H9 (cell line): ENCODE measurements at regions not wholly inside any gene's neighbourhood (a gene's known extent, or its start where the extent isn't known, plus 50 kb on each side); places are given as distances from the start of the nearest gene placed in this dataset.

ENCODE experiments used
- DNase-seq: peaks from one replicate; pipeline ENCODE4 v3.0.0-alpha.2; 2017
- H2AFZ ChIP-seq: one replicate; pipeline ENCODE4 v1.6.1; 2013; ENCODE audit warnings: mild to moderate bottlenecking, low read length, control low read depth, moderate library complexity
- H2AK5ac ChIP-seq: 2 replicates; pipeline ENCODE4 v1.6.1; 2013; ENCODE audit warnings: low read length, control low read depth, mixed read lengths; ENCODE audit not compliant: insufficient read length
- H2BK120ac ChIP-seq: one replicate; pipeline ENCODE4 v1.6.1; 2013; ENCODE audit warnings: low read depth, mild to moderate bottlenecking, low read length, control low read depth, inconsistent platforms; ENCODE audit not compliant: poor library complexity, severe bottlenecking
- H2BK12ac ChIP-seq: 2 replicates; pipeline ENCODE4 v1.6.1; 2013; ENCODE audit warnings: low read length, control low read depth, mixed read lengths, low read depth; ENCODE audit not compliant: insufficient read length
- H2BK15ac ChIP-seq: 2 replicates; pipeline ENCODE4 v1.6.1; 2013; ENCODE audit warnings: low read depth, low read length, control low read depth
- H2BK20ac ChIP-seq: one replicate; pipeline ENCODE4 v1.6.1; 2013; ENCODE audit warnings: low read depth, mild to moderate bottlenecking, low read length, control low read depth, inconsistent platforms; ENCODE audit not compliant: poor library complexity, severe bottlenecking
- H2BK5ac ChIP-seq: 2 replicates; pipeline ENCODE4 v1.6.1; 2013; ENCODE audit warnings: low read length, control low read depth, mixed read lengths; ENCODE audit not compliant: insufficient read length
- H3K14ac ChIP-seq: 2 replicates; pipeline ENCODE4 v1.6.1; 2013; ENCODE audit warnings: low read length, control low read depth; ENCODE audit not compliant: insufficient read depth
- H3K18ac ChIP-seq: 2 replicates; pipeline ENCODE4 v1.6.1; 2013; ENCODE audit warnings: low read depth, mild to moderate bottlenecking, mixed read lengths, low read length, control low read depth; ENCODE audit not compliant: insufficient read length
- H3K23ac ChIP-seq: 2 replicates; pipeline ENCODE4 v1.6.1; 2013; ENCODE audit warnings: low read length, control low read depth, mixed read lengths, low read depth; ENCODE audit not compliant: insufficient read length
- H3K23me2 ChIP-seq: 2 replicates; pipeline ENCODE4 v1.6.1; 2013; ENCODE audit warnings: low read depth, mild to moderate bottlenecking, mixed read lengths, low read length, control low read depth; ENCODE audit not compliant: insufficient read length, poor library complexity, severe bottlenecking
- H3K27ac ChIP-seq: 2 replicates; pipeline ENCODE4 v1.5.1; 2013; ENCODE audit warnings: low read length, control low read depth, mixed read lengths, low read depth; ENCODE audit not compliant: insufficient read length
- H3K27me3 ChIP-seq: 2 replicates; pipeline ENCODE4 v1.6.1; 2013; ENCODE audit warnings: low read length, control low read depth, inconsistent platforms; ENCODE audit not compliant: insufficient read depth
- H3K4ac ChIP-seq: 2 replicates; pipeline ENCODE4 v1.6.1; 2013; ENCODE audit warnings: low read depth, mild to moderate bottlenecking, control low read depth, inconsistent platforms, low read length, moderate library complexity
- H3K4me1 ChIP-seq: 2 replicates; pipeline ENCODE4 v1.6.1; 2013; ENCODE audit warnings: low read length, control low read depth, inconsistent platforms; ENCODE audit not compliant: insufficient read depth
- H3K4me2 ChIP-seq: 2 replicates; pipeline ENCODE4 v1.6.1; 2013; ENCODE audit warnings: low read length, control low read depth, mixed read lengths; ENCODE audit not compliant: insufficient read length, insufficient read depth
- H3K56ac ChIP-seq: 2 replicates; pipeline ENCODE4 v1.6.1; 2013; ENCODE audit warnings: low read depth, mild to moderate bottlenecking, mixed read lengths, low read length, control low read depth; ENCODE audit not compliant: insufficient read length
- H3K79me1 ChIP-seq: 2 replicates; pipeline ENCODE4 v1.6.1; 2013; ENCODE audit warnings: low read depth, mild to moderate bottlenecking, moderate library complexity, low read length, control low read depth, inconsistent platforms; ENCODE audit not compliant: insufficient read depth, poor library complexity, severe bottlenecking
- H3K79me2 ChIP-seq: 2 replicates; pipeline ENCODE4 v1.6.1; 2013; ENCODE audit warnings: low read length, control low read depth, inconsistent platforms; ENCODE audit not compliant: insufficient read depth
- H3K9ac ChIP-seq: 2 replicates; pipeline ENCODE4 v1.6.1; 2013; ENCODE audit warnings: low read length, control low read depth, mixed read lengths; ENCODE audit not compliant: insufficient read length; ENCODE audit errors: extremely low read depth
- H3K9me3 ChIP-seq: one replicate; pipeline ENCODE4 v1.6.1; 2013; ENCODE audit warnings: low read depth, low read length, inconsistent platforms; ENCODE audit not compliant: control insufficient read depth
- H3T11ph ChIP-seq: one replicate; pipeline ENCODE4 v1.6.1; 2013; ENCODE audit warnings: mild to moderate bottlenecking, low read length, control low read depth, inconsistent platforms
- H4K20me1 ChIP-seq: one replicate; pipeline ENCODE4 v1.6.1; 2013; ENCODE audit not compliant: control insufficient read depth, insufficient read length, insufficient read depth
- H4K5ac ChIP-seq: 2 replicates; pipeline ENCODE4 v1.6.1; 2013; ENCODE audit warnings: low read depth, mild to moderate bottlenecking, mixed read lengths, low read length, control low read depth; ENCODE audit not compliant: insufficient read length
- H4K8ac ChIP-seq: replicated peaks from 2 replicates; pipeline ENCODE4 v1.6.1; 2013; ENCODE audit warnings: low read length, control low read depth, mixed read lengths, low read depth; ENCODE audit not compliant: insufficient read length
- H4K91ac ChIP-seq: 2 replicates; pipeline ENCODE4 v1.6.1; 2013; ENCODE audit warnings: low read depth, mild to moderate bottlenecking, moderate library complexity, mixed read lengths, low read length, control low read depth; ENCODE audit not compliant: insufficient read length
- H3K27ac Mint-ChIP-seq, 3 experiments: 2 replicates in 2 of 3; 3 replicates in 1 of 3; pipeline ENCODE4 v1.8.0; 2020 to 2021; ENCODE audit warnings: mixed read lengths in 3 of 3, mild to moderate bottlenecking in 1 of 3, moderate library complexity in 1 of 3
- H3K27me3 Mint-ChIP-seq: 2 replicates; pipeline ENCODE4 v1.8.0; 2021; ENCODE audit warnings: low read depth, mild to moderate bottlenecking, moderate library complexity, mixed read lengths
- H3K36me3 Mint-ChIP-seq, 3 experiments: 2 replicates in 2 of 3; 3 replicates in 1 of 3; pipeline ENCODE4 v1.8.0; 2020 to 2021; ENCODE audit warnings: low read depth in 3 of 3, mixed read lengths in 3 of 3; ENCODE audit not compliant: insufficient read depth in 1 of 3
- H3K4me1 Mint-ChIP-seq, 2 experiments: 2 replicates each; pipeline ENCODE4 v1.8.0; 2020; ENCODE audit warnings: mixed read lengths in 2 of 2
- H3K4me3 Mint-ChIP-seq, 2 experiments: 2 replicates in 1 of 2; 3 replicates in 1 of 2; pipeline ENCODE4 v1.8.0; 2020 to 2021; ENCODE audit warnings: mild to moderate bottlenecking in 2 of 2, mixed read lengths in 2 of 2, moderate library complexity in 1 of 2
- H3K9me3 Mint-ChIP-seq, 2 experiments: 2 replicates in 1 of 2; 3 replicates in 1 of 2; pipeline ENCODE4 v1.8.0; 2020; ENCODE audit warnings: mild to moderate bottlenecking in 2 of 2, mixed read lengths in 2 of 2, moderate library complexity in 1 of 2
- CTCF ChIP-seq: fragments of 200-600 bp; sonication (generic); conservative IDR thresholded peaks from 3 replicates; pipeline ENCODE4 v1.8.0; 2021; ENCODE audit warnings: antibody characterized with exemption, mild to moderate bottlenecking
- WGBS: extraction: QIAGEN DNeasy Blood & Tissue Kit; methylation state at CpG from one replicate; pipeline ENCODE4 v1.1.7; 2013; ENCODE audit warnings: missing lambda C conversion rate, low lambda C conversion rate, mixed read lengths; ENCODE audit not compliant: insufficient read length; ENCODE audit errors: extremely low coverage; 5-methylcytosine and 5-hydroxymethylcytosine counted together

GRCh38 chr2:404581-404980 lies 116.7 kb upstream of the ALKAL2 start:
- Histone ChIP-seq H2BK12ac (no peak overlapping the region), H2BK15ac (no peak overlapping the region), H3K4ac (no peak overlapping the region), H3T11ph (no peak overlapping the region), H3K23ac (no peak overlapping the region), H3K27ac (no peak overlapping the region), H2BK120ac (no peak overlapping the region), H3K27me3 (no peaks in the 10 kb centered on the region), H2BK20ac (no peak overlapping the region), H3K9me3 (no peaks in the 10 kb centered on the region), H2AFZ (no peak overlapping the region), H3K79me1 (no peaks in the 10 kb centered on the region), H3K23me2 (no peaks in the 10 kb centered on the region), H4K91ac (no peak overlapping the region), H3K56ac (no peak overlapping the region), H3K79me2 (no peaks in the 10 kb centered on the region), H4K8ac (no peak overlapping the region), H4K5ac (no peak overlapping the region), H3K4me1 (no peaks in the 10 kb centered on the region), H4K20me1 (no peaks in the 10 kb centered on the region), H3K14ac (no peak overlapping the region), H3K4me2 (no peak overlapping the region), H3K9ac (no peak overlapping the region), H3K18ac (no peak overlapping the region), H2BK5ac (no peak overlapping the region), H2AK5ac (no peak overlapping the region)
- Mint-ChIP-seq H3K4me3 (no peak overlapping the region), H3K27ac (no peak overlapping the region), H3K36me3 (peaks cover 2 to 5% (median 3%) of the 10 kb centered on the region in 3 experiments; a peak in 4 of 7 replicates), H3K27me3 (peaks cover 8% of the 10 kb centered on the region), H3K9me3 (peaks cover 7 to 18% of the 10 kb centered on the region in 2 experiments; a peak in 4 of 5 replicates), H3K4me1 (peaks cover 11 to 12% of the 10 kb centered on the region in 2 experiments)
- no CpG with 5 or more reads among the region's 2 CpGs for WGBS
- no peak for TF ChIP-seq CTCF
- no peak for DNase-seq
